Activated CD8-positive, alpha-beta T cell treated with anti-CD3 and anti-CD28 coated beads for 36 hours (primary cell): ENCODE measurements at regions not wholly inside any gene's neighbourhood (a gene's known extent, or its start where the extent isn't known, plus 50 kb on each side); places are given as distances from the start of the nearest gene placed in this dataset.
"Not testable (repeated sequence)": the region's sequence is repeated elsewhere in the genome, so short reads cannot be mapped to it uniquely, and the experiment has no call there.

Experiments
- ATAC-seq: fragments of 200-7000 bp; cut with Tn5 transposase; one replicate; pipeline ENCODE4 v1.10.0; 2021; ENCODE audit warnings: mild to moderate bottlenecking, moderate library complexity
- CTCF ChIA-PET: fragments of 350-600 bp; sonication (Branson Sonifier 250); formaldehyde crosslinking; loops from one replicate; lab custom pipeline; 2021; ENCODE audit warnings: antibody characterized with exemption; lab: Charles Lee
- POLR2A ChIA-PET: fragments of 350-600 bp; sonication (Branson Sonifier 250); formaldehyde crosslinking; loops from one replicate; lab custom pipeline; 2021; ENCODE audit warnings: antibody characterized with exemption; lab: Charles Lee
- DNase-seq: peaks from one replicate; pipeline ENCODE4 v3.0.0-alpha.2; 2020
- H3K27ac Mint-ChIP-seq: one replicate; pipeline ENCODE4 v1.8.0; 2021; ENCODE audit warnings: mild to moderate bottlenecking, mixed read lengths
- H3K27me3 Mint-ChIP-seq: one replicate; pipeline ENCODE4 v1.8.0; 2021; ENCODE audit warnings: mixed read lengths
- H3K36me3 Mint-ChIP-seq: one replicate; pipeline ENCODE4 v1.8.0; 2021; ENCODE audit warnings: low read depth, mixed read lengths
- H3K4me1 Mint-ChIP-seq: one replicate; pipeline ENCODE4 v1.8.0; 2021; ENCODE audit warnings: low read depth, mixed read lengths
- H3K4me3 Mint-ChIP-seq: one replicate; pipeline ENCODE4 v1.8.0; 2021; ENCODE audit warnings: mild to moderate bottlenecking, moderate library complexity, mixed read lengths
- H3K9me3 Mint-ChIP-seq: one replicate; pipeline ENCODE4 v1.8.0; 2021; ENCODE audit warnings: mixed read lengths
- intact Hi-C: fragments of 100-400 bp; cut with micrococcal nuclease; formaldehyde crosslinking; loops from one replicate; pipeline ENCODE4 v1.10.0; 2022
- TF ChIP-seq, protein P1 (sequence below): fragments of 200-600 bp; IDR thresholded peaks from one replicate; pipeline ENCODE4 v1.8.0; 2022; ENCODE audit warnings: antibody characterized with exemption, mild to moderate bottlenecking

DNA sequence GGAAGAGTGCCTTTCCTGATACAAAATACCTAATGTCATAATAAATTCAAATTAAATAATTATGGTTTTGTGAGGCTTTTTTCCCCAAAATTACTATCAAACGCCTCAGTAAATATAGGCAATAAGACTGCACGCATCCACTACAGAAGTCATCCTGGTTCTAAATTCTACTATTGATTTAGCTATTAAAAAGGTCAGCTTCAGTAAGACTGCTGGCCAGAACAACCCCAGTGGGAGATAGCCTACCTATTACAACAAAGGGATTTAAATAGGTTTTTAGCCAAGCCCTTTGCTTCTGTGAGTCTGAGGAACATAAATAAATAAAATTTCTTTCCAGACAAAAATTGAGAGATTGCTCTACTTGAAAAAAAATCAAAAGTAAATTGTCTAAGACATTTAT lies 132.1 kb downstream of the PLPPR4 start:
- Mint-ChIP-seq H3K36me3 (no peaks in the 10 kb centered on the region), H3K4me1 (no peaks in the 10 kb centered on the region), H3K27me3 (no peaks in the 10 kb centered on the region), H3K27ac (no peak overlapping the region), H3K4me3 (no peak overlapping the region), H3K9me3 (no peaks in the 10 kb centered on the region)
- POLR2A ChIA-PET, result no interaction called here
- CTCF ChIA-PET, result no interaction called here
- TF ChIP-seq, protein P1, sequence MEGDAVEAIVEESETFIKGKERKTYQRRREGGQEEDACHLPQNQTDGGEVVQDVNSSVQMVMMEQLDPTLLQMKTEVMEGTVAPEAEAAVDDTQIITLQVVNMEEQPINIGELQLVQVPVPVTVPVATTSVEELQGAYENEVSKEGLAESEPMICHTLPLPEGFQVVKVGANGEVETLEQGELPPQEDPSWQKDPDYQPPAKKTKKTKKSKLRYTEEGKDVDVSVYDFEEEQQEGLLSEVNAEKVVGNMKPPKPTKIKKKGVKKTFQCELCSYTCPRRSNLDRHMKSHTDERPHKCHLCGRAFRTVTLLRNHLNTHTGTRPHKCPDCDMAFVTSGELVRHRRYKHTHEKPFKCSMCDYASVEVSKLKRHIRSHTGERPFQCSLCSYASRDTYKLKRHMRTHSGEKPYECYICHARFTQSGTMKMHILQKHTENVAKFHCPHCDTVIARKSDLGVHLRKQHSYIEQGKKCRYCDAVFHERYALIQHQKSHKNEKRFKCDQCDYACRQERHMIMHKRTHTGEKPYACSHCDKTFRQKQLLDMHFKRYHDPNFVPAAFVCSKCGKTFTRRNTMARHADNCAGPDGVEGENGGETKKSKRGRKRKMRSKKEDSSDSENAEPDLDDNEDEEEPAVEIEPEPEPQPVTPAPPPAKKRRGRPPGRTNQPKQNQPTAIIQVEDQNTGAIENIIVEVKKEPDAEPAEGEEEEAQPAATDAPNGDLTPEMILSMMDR, result no peak
- ATAC-seq (no peak), DNase-seq (no peak)
- intact Hi-C loops, result no loop called here

GRCh38 chr1:99397029-99397428 lies 132.7 kb downstream of the PLPPR4 start:
- no peaks in the 10 kb centered on the region for H3K27me3 Mint-ChIP-seq
- DNase-seq (no peak), ATAC-seq (no peak)
- H3K36me3 Mint-ChIP-seq, result no peaks in the 10 kb centered on the region
- ChIA-PET CTCF (no interaction called here), POLR2A (no interaction called here)
- H3K27ac Mint-ChIP-seq, result no peak overlapping the region
- intact Hi-C loops, result no loop called here
- TF ChIP-seq, protein P1, result no peak
- H3K4me1 Mint-ChIP-seq, result no peaks in the 10 kb centered on the region
- H3K4me3 Mint-ChIP-seq, result no peak overlapping the region
- no peaks in the 10 kb centered on the region for H3K9me3 Mint-ChIP-seq

GRCh38 chr1:99397863-99398262 lies 133.6 kb downstream of the PLPPR4 start:
- TF ChIP-seq, protein P1, result no peak
- intact Hi-C loops, result no loop called here
- no peak for ATAC-seq
- no peaks in the 10 kb centered on the region for H3K36me3 Mint-ChIP-seq
- POLR2A ChIA-PET, result no interaction called here
- no peak overlapping the region for H3K4me3 Mint-ChIP-seq
- no peaks in the 10 kb centered on the region for H3K4me1 Mint-ChIP-seq
- H3K27ac Mint-ChIP-seq, result no peak overlapping the region
- CTCF ChIA-PET, result no interaction called here
- no peak for DNase-seq
- no peaks in the 10 kb centered on the region for H3K9me3 Mint-ChIP-seq
- no peaks in the 10 kb centered on the region for H3K27me3 Mint-ChIP-seq

DNA sequence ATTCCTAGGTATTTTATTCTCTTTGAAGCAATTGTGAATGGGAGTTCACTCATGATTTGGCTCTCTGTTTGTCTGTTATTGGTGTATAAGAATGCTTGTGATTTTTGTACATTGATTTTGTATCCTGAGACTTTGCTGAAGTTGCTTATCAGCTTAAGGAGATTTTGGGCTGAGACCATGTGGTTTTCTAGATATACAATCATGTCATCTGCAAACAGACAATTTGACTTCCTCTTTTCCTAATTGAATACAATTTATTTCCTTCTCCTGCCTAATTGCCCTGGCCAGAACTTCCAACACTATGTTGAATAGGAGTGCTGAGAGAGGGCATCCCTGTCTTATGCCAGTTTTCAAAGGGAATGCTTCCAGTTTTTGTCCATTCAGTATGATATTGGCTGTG lies 137.3 kb downstream of the PLPPR4 start:
- H3K27ac Mint-ChIP-seq, H3K27me3 Mint-ChIP-seq, H3K4me3 Mint-ChIP-seq, H3K36me3 Mint-ChIP-seq, H3K4me1 Mint-ChIP-seq, CTCF ChIA-PET, DNase-seq, intact Hi-C loops, POLR2A ChIA-PET, H3K9me3 Mint-ChIP-seq, ATAC-seq: not testable (repeated sequence)

GRCh38 chr1:99404399-99404798 lies 140.1 kb downstream of the PLPPR4 start:
- H3K27me3 Mint-ChIP-seq, DNase-seq, H3K4me3 Mint-ChIP-seq, H3K36me3 Mint-ChIP-seq, ATAC-seq, H3K27ac Mint-ChIP-seq, H3K9me3 Mint-ChIP-seq, POLR2A ChIA-PET, intact Hi-C loops, CTCF ChIA-PET, H3K4me1 Mint-ChIP-seq: not testable (repeated sequence)

- DNase-seq, CTCF ChIA-PET, POLR2A ChIA-PET, H3K36me3 Mint-ChIP-seq, H3K4me3 Mint-ChIP-seq, ATAC-seq, H3K27me3 Mint-ChIP-seq, H3K27ac Mint-ChIP-seq, H3K9me3 Mint-ChIP-seq, intact Hi-C loops, H3K4me1 Mint-ChIP-seq: not testable (repeated sequence)
These were observed 141.0 kb downstream of the PLPPR4 start for GRCh38 chr1:99405325-99405724.

GRCh38 chr1:99407018-99407417 lies 142.7 kb downstream of the PLPPR4 start:
- CTCF ChIA-PET, result no interaction called here
- H3K4me1 Mint-ChIP-seq, result no peaks in the 10 kb centered on the region
- ATAC-seq (no peak), DNase-seq (no peak)
- H3K27me3 Mint-ChIP-seq, result no peaks in the 10 kb centered on the region
- H3K4me3 Mint-ChIP-seq, result no peak overlapping the region
- H3K36me3 Mint-ChIP-seq, result no peaks in the 10 kb centered on the region
- POLR2A ChIA-PET, result no interaction called here
- TF ChIP-seq, protein P1, result no peak
- H3K9me3 Mint-ChIP-seq, result no peaks in the 10 kb centered on the region
- intact Hi-C loops, result no loop called here
- H3K27ac Mint-ChIP-seq, result no peak overlapping the region
